ENCODE measurements at regions not wholly inside any gene's neighbourhood (a gene's known extent, or its start where the extent isn't known, plus 50 kb on each side); places are given as distances from the start of the nearest gene placed in this dataset.

DNA sequence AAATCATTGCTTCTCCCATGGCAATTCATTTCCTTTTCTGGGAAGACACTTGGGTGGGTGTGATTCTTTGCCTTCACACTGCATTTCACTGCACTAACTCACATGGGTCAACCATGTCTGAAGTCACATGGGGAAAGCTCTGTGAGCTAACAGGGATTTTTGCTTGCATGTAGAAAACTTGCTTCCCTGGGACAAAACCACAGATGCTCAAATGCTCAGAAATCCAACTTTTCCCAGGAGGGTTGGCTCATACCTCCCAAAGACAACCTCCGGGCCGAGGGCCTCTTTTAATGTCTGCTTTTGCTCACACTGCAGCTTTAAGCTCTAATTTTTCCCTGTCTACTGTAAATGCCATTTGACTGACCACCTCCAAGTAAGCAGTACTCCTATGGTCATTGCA lies 1695.2 kb downstream of the STIM2 start:
- DNase-seq (no peak), ATAC-seq (ENCODE audit: low FRiP score) (no peak)
- Histone ChIP-seq H3K27me3 (ENCODE audit: control insufficient read depth in 1 of 2, insufficient read depth in 2 of 2, low read length in 1 of 2) (no peaks in the 10 kb centered on the region), H3K27ac (ENCODE audit: low read depth in 1 of 2, low read length in 2 of 2) (no peak overlapping the region), H3K4me1 (ENCODE audit: control insufficient read depth in 1 of 2, insufficient read depth in 2 of 2, low read length in 2 of 2) (no peaks in the 10 kb centered on the region), H3K36me3 (ENCODE audit: control insufficient read depth in 1 of 2, insufficient read depth in 2 of 2, low read length in 1 of 2) (no peaks in the 10 kb centered on the region), H3K4me3 (ENCODE audit: low read length in 2 of 2) (no peak overlapping the region), H3K9me3 (ENCODE audit: control insufficient read depth, low read length) (peaks cover 1% of the 10 kb centered on the region)
- intact Hi-C loops (cut with DNase I): no loop called here
- WGBS, 2 donors: 9 to 12% methylated on average over 2 of the region's 2 CpGs

DNA sequence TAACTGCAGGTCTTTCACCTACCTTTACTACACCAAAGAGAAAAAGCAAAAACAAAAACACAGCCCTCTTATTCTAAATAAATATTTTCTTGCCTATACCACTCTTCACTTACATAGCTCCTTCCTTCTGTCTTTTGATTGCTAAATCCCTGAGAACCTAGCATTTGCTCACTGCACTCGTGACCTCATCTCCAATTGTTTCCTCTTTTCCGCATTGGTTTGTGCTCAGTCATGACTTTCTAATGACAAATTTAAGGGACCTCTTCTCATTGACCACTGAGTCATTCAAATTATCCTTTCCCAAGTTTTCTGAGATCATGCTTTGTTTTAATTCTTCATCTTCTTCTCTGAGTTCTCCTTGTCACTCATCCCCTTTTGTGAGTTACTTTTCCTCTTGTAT lies 1697.1 kb downstream of the STIM2 start:
- no peaks in the 10 kb centered on the region for H3K27me3 ChIP-seq (ENCODE audit: control insufficient read depth in 1 of 2, insufficient read depth in 2 of 2, low read length in 1 of 2)
- peaks cover 1% of the 10 kb centered on the region for H3K9me3 ChIP-seq (ENCODE audit: control insufficient read depth, low read length)
- H3K36me3 ChIP-seq (ENCODE audit: control insufficient read depth in 1 of 2, insufficient read depth in 2 of 2, low read length in 1 of 2): no peaks in the 10 kb centered on the region
- H3K4me1 ChIP-seq (ENCODE audit: control insufficient read depth in 1 of 2, insufficient read depth in 2 of 2, low read length in 2 of 2): no peaks in the 10 kb centered on the region
- no peak for DNase-seq
- H3K4me3 ChIP-seq (ENCODE audit: low read length in 2 of 2): no peak overlapping the region
- intact Hi-C loops (cut with DNase I): no loop called here
- H3K27ac ChIP-seq (ENCODE audit: low read depth in 1 of 2, low read length in 2 of 2): no peak overlapping the region
- 74 to 83% methylated on average over 2 of the region's 2 CpGs for WGBS, 2 donors
- ATAC-seq (ENCODE audit: low FRiP score): no peak

DNA sequence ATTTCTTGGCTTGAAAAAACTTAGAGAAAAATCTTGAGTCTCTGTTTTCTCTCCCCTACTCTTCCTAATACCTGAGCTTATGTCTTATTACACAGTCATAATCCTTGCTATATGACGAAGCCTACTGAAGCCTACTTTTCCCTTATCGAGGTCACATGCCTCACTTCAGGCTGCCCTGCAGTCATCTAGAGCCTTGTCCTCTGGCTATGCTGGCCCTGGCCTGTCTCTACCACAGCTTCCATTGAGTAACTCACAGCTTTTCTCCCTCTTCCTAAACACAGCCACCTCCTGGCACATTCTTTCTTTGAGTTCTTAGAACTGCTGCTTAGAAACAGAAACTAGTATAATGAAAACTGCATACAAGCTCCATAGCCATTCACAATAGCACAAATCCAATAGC lies 1698.3 kb downstream of the STIM2 start:
- no peaks in the 10 kb centered on the region for H3K27me3 ChIP-seq (ENCODE audit: control insufficient read depth in 1 of 2, insufficient read depth in 2 of 2, low read length in 1 of 2)
- no peak for ATAC-seq (ENCODE audit: low FRiP score)
- H3K36me3 ChIP-seq (ENCODE audit: control insufficient read depth in 1 of 2, insufficient read depth in 2 of 2, low read length in 1 of 2): no peaks in the 10 kb centered on the region
- H3K4me1 ChIP-seq (ENCODE audit: control insufficient read depth in 1 of 2, insufficient read depth in 2 of 2, low read length in 2 of 2): no peaks in the 10 kb centered on the region
- intact Hi-C loops (cut with DNase I): no loop called here
- H3K9me3 ChIP-seq (ENCODE audit: control insufficient read depth, low read length): no peaks in the 10 kb centered on the region
- no peak overlapping the region for H3K4me3 ChIP-seq (ENCODE audit: low read length in 2 of 2)
- no peak overlapping the region for H3K27ac ChIP-seq (ENCODE audit: low read depth in 1 of 2, low read length in 2 of 2)
- 69 to 79% methylated on average over 2 of the region's 2 CpGs for WGBS, 2 donors
- DNase-seq: no peak

DNA sequence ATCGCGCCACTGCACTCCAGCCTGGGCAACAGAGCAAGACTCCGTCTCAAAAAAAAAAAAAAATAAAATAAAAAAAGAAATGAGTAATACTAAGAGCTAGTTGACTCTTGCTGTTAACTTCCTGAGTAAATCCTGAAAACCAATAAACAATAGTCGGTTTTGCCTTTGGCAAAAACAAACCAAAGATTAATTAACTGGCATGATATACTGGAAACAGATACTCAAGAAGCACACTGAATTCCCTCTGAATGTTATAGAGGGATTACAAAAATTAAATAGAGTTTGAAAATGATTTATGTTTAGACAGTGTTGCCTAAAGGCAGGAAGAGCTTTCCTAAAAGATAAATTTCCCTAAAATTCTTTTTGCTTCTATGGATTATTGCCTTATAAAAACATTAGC lies 1702.3 kb downstream of the STIM2 start:
- no peak overlapping the region for H3K27ac ChIP-seq (ENCODE audit: low read depth in 1 of 2, low read length in 2 of 2)
- WGBS, 2 donors: 41 to 54% methylated on average over 1 of the region's 4 CpGs
- DNase-seq (no peak), ATAC-seq (ENCODE audit: low FRiP score) (no peak)
- H3K4me1 ChIP-seq (ENCODE audit: control insufficient read depth in 1 of 2, insufficient read depth in 2 of 2, low read length in 2 of 2): no peaks in the 10 kb centered on the region
- H3K9me3 ChIP-seq (ENCODE audit: control insufficient read depth, low read length): no peaks in the 10 kb centered on the region
- H3K4me3 ChIP-seq (ENCODE audit: low read length in 2 of 2): no peak overlapping the region
- no peaks in the 10 kb centered on the region for H3K27me3 ChIP-seq (ENCODE audit: control insufficient read depth in 1 of 2, insufficient read depth in 2 of 2, low read length in 1 of 2)
- H3K36me3 ChIP-seq (ENCODE audit: control insufficient read depth in 1 of 2, insufficient read depth in 2 of 2, low read length in 1 of 2): no peaks in the 10 kb centered on the region
- intact Hi-C loops (cut with DNase I): no loop called here

DNA sequence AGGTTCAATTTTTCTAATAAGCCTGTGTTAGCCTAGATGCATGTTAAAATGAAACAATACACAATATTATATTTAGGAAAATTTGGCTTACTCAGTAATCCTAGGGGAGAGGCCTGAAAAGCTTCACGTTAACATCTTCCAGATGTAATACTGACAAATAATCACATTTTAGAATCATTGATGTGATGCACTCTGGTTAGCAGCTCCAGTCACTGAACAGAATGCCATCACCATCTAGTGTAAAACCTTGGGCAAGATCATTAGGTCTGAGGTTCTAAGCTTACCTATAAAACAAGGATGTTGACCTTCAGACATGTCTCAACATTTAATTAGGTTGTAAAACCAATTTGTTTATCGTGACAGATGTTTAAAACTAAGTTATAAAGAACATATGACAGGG lies 1704.8 kb downstream of the STIM2 start:
- ATAC-seq (ENCODE audit: low FRiP score): no peak
- no peaks in the 10 kb centered on the region for H3K9me3 ChIP-seq (ENCODE audit: control insufficient read depth, low read length)
- H3K4me3 ChIP-seq (ENCODE audit: low read length in 2 of 2): no peak overlapping the region
- 53 to 60% methylated on average over 2 of the region's 2 CpGs for whole genome bisulfite sequencing, 2 donors
- H3K36me3 ChIP-seq (ENCODE audit: control insufficient read depth in 1 of 2, insufficient read depth in 2 of 2, low read length in 1 of 2): no peaks in the 10 kb centered on the region
- DNase-seq: no peak
- H3K27ac ChIP-seq (ENCODE audit: low read depth in 1 of 2, low read length in 2 of 2): no peak overlapping the region
- no peaks in the 10 kb centered on the region for H3K27me3 ChIP-seq (ENCODE audit: control insufficient read depth in 1 of 2, insufficient read depth in 2 of 2, low read length in 1 of 2)
- intact Hi-C loops (cut with DNase I): no loop called here
- H3K4me1 ChIP-seq (ENCODE audit: control insufficient read depth in 1 of 2, insufficient read depth in 2 of 2, low read length in 2 of 2): no peaks in the 10 kb centered on the region

DNA sequence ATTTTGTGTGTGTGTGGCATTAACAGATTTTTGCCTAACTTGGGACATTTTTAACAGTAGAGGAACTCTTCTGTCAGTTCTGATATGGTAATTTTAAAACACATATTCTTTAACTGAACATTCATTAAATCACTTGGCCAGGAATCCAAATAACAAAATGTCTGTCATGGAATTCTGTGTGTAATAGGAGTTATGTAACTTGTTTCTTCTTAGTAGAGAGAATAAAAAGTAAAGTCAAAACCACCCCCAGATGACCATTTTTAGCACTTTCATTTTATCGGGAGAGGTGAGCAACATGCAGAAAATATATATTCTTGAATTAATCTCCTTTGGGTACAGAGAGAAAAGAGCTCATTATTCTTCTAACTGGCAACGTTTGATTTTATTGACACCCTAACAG lies 1740.3 kb downstream of the STIM2 start:
- Histone ChIP-seq H3K27me3 (ENCODE audit: control insufficient read depth in 1 of 2, insufficient read depth in 2 of 2, low read length in 1 of 2) (no peaks in the 10 kb centered on the region), H3K27ac (ENCODE audit: low read depth in 1 of 2, low read length in 2 of 2) (no peak overlapping the region)
- WGBS, 2 donors: 60 to 69% methylated on average over 2 of the region's 2 CpGs

DNA sequence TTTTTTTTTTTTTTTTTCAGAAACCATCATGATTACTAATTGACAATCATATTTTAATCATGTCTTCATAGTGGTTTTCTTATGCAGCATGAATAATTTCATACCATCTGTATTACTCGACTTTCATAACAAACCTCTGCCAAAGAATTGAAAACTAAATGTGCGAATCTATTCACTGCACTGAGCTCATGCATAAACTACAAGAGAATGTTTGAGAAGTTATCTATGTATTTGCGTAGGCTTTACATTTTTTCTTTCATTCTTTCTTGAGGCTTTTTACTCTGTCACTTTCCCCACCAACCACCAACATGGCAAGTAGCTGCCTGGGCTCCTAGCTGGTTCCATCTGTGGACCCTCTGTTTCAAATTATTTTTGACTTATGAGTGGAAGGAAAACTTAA lies 1761.0 kb downstream of the STIM2 start:
- Histone ChIP-seq H3K4me1 (ENCODE audit: control insufficient read depth in 1 of 2, insufficient read depth in 2 of 2, low read length in 2 of 2) (no peaks in the 10 kb centered on the region), H3K27ac (ENCODE audit: low read depth in 1 of 2, low read length in 2 of 2) (no peak overlapping the region), H3K27me3 (ENCODE audit: control insufficient read depth in 1 of 2, insufficient read depth in 2 of 2, low read length in 1 of 2) (no peaks in the 10 kb centered on the region), H3K36me3 (ENCODE audit: control insufficient read depth in 1 of 2, insufficient read depth in 2 of 2, low read length in 1 of 2) (no peaks in the 10 kb centered on the region), H3K9me3 (ENCODE audit: control insufficient read depth, low read length) (peaks cover 2% of the 10 kb centered on the region), H3K4me3 (ENCODE audit: low read length in 2 of 2) (no peak overlapping the region)
- 51 to 55% methylated on average over 3 of the region's 3 CpGs for WGBS, 2 donors
- DNase-seq: no peak
- intact Hi-C loops (cut with DNase I): no loop called here
- ATAC-seq (ENCODE audit: low FRiP score): no peak

More for the DNA sequence above, 1740.3 kb downstream of the STIM2 start:
- Histone ChIP-seq H3K36me3 (ENCODE audit: control insufficient read depth in 1 of 2, insufficient read depth in 2 of 2, low read length in 1 of 2) (no peaks in the 10 kb centered on the region), H3K9me3 (ENCODE audit: control insufficient read depth, low read length) (peaks cover 1% of the 10 kb centered on the region), H3K4me1 (ENCODE audit: control insufficient read depth in 1 of 2, insufficient read depth in 2 of 2, low read length in 2 of 2) (no peaks in the 10 kb centered on the region), H3K4me3 (ENCODE audit: low read length in 2 of 2) (no peak overlapping the region)
- intact Hi-C loops (cut with DNase I): no loop called here
- DNase-seq: no peak
- no peak for ATAC-seq (ENCODE audit: low FRiP score)

DNA sequence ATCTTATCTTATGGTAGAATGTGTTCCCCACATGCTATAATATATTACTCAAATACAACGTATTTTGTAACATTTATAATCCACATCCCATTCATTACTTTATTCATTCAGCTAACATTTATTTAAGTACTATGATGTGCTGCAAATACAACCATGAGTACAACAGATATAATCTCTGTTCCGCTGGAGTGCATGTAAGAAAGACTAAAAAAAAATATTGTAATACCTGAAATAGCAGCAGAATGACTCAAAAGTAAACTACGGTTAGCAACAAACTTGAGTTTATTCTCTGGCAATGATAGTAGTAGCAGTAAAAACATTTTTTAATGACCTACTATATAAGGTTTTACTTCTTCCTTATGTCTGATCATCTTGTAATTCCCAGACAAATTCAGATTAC lies 1776.3 kb downstream of the STIM2 start:
- ATAC-seq (ENCODE audit: low FRiP score) (no peak), DNase-seq (no peak)
- Histone ChIP-seq H3K9me3 (ENCODE audit: control insufficient read depth, low read length) (no peaks in the 10 kb centered on the region), H3K4me1 (ENCODE audit: control insufficient read depth in 1 of 2, insufficient read depth in 2 of 2, low read length in 2 of 2) (no peaks in the 10 kb centered on the region), H3K4me3 (ENCODE audit: low read length in 2 of 2) (no peak overlapping the region), H3K27ac (ENCODE audit: low read depth in 1 of 2, low read length in 2 of 2) (no peak overlapping the region), H3K36me3 (ENCODE audit: control insufficient read depth in 1 of 2, insufficient read depth in 2 of 2, low read length in 1 of 2) (no peaks in the 10 kb centered on the region), H3K27me3 (ENCODE audit: control insufficient read depth in 1 of 2, insufficient read depth in 2 of 2, low read length in 1 of 2) (no peaks in the 10 kb centered on the region)
- 55 to 57% methylated on average over 3 of the region's 3 CpGs for WGBS, 2 donors
- intact Hi-C loops (cut with DNase I): no loop called here

DNA sequence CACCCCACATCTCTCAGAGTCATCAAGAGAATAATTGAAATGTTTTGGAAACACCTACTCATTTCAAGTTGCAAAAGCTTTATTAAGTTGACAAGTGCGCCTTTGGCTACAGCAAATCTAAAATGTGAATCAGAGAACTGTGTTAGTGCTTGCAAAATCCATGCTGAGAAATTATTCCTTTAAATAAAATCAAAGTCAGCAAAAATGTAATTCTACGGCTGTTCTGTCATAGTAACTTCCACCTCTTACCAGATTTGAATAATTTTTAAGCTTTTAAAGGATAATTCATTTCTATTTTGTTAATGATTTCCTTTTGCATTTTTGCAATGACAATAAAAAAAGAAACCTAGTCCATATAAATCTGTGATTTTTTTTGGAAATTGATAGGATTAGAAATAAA lies 1779.1 kb downstream of the STIM2 start:
- 66 to 79% methylated on average over 2 of the region's 2 CpGs for WGBS, 2 donors
- H3K27ac ChIP-seq (ENCODE audit: low read depth in 1 of 2, low read length in 2 of 2): no peak overlapping the region
- no peaks in the 10 kb centered on the region for H3K36me3 ChIP-seq (ENCODE audit: control insufficient read depth in 1 of 2, insufficient read depth in 2 of 2, low read length in 1 of 2)
- H3K27me3 ChIP-seq (ENCODE audit: control insufficient read depth in 1 of 2, insufficient read depth in 2 of 2, low read length in 1 of 2): no peaks in the 10 kb centered on the region
- H3K9me3 ChIP-seq (ENCODE audit: control insufficient read depth, low read length): no peaks in the 10 kb centered on the region
- DNase-seq (no peak), ATAC-seq (ENCODE audit: low FRiP score) (no peak)
- no peak overlapping the region for H3K4me3 ChIP-seq (ENCODE audit: low read length in 2 of 2)
- H3K4me1 ChIP-seq (ENCODE audit: control insufficient read depth in 1 of 2, insufficient read depth in 2 of 2, low read length in 2 of 2): no peaks in the 10 kb centered on the region
- intact Hi-C loops (cut with DNase I): no loop called here
